ENCODE measurements at regions not wholly inside any gene's neighbourhood (a gene's known extent, or its start where the extent isn't known, plus 50 kb on each side); places are given as distances from the start of the nearest gene placed in this dataset.
"Not testable (repeated sequence)": the region's sequence is repeated elsewhere in the genome, so short reads cannot be mapped to it uniquely, and the experiment has no call there.

DNA sequence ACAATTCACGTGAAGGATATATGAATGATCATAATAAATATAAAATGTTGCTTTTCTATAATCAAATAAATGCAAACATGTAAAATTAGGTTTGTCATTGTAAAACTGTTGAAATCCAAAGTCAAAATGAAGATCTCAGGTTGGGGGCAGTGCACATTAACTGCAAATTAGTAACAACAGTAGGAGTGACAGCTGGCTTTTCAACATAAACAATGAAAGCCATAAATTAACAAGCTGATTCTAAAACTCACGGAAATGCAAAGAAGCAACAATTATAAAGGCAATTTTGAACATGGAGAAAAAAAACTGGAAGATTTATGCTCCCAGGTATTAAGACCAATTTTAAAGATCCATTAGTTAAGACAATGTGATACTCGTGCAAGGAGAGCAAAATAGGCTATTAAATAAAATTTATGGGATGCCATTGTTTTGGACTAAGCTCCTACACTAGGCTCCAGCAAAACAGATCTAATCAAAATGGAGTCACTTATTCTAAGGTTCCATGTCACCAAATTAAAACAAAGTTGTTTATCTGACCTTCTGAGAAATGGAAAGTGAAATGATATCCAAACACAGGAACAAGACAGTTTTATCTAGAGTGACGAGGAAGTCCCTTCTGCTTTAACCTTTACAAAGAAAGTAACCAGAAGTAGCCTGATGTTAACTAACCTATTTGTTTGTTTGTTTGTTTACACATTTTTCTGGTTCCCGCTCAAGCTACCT is 770.8 kb downstream of the EPHA7 start:
- no peak overlapping the region for H3K4me3 ChIP-seq (ENCODE audit: low read length)
- no peaks in the 10 kb centered on the region for H3K36me3 ChIP-seq (ENCODE audit: insufficient read depth, low read length)
- TF ChIP-seq TAF1 (IDR thresholded peaks at IDR 0.05; ENCODE audit: low read depth) = no peak
- no peak for TF ChIP-seq EP300 (conservative IDR thresholded peaks at IDR 0.05; ENCODE audit: poor library complexity, severe bottlenecking)
- no peak for TF ChIP-seq MXI1 (conservative IDR thresholded peaks at IDR 0.05; ENCODE audit: poor library complexity, severe bottlenecking)
- TF ChIP-seq, protein P1, sequence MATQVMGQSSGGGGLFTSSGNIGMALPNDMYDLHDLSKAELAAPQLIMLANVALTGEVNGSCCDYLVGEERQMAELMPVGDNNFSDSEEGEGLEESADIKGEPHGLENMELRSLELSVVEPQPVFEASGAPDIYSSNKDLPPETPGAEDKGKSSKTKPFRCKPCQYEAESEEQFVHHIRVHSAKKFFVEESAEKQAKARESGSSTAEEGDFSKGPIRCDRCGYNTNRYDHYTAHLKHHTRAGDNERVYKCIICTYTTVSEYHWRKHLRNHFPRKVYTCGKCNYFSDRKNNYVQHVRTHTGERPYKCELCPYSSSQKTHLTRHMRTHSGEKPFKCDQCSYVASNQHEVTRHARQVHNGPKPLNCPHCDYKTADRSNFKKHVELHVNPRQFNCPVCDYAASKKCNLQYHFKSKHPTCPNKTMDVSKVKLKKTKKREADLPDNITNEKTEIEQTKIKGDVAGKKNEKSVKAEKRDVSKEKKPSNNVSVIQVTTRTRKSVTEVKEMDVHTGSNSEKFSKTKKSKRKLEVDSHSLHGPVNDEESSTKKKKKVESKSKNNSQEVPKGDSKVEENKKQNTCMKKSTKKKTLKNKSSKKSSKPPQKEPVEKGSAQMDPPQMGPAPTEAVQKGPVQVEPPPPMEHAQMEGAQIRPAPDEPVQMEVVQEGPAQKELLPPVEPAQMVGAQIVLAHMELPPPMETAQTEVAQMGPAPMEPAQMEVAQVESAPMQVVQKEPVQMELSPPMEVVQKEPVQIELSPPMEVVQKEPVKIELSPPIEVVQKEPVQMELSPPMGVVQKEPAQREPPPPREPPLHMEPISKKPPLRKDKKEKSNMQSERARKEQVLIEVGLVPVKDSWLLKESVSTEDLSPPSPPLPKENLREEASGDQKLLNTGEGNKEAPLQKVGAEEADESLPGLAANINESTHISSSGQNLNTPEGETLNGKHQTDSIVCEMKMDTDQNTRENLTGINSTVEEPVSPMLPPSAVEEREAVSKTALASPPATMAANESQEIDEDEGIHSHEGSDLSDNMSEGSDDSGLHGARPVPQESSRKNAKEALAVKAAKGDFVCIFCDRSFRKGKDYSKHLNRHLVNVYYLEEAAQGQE (IDR thresholded peaks at IDR 0.05; ENCODE audit: borderline replicate concordance) = no peak
- TF ChIP-seq EZH2 (IDR thresholded peaks at IDR 0.05; ENCODE audit: borderline replicate concordance, insufficient read depth, low read length, poor library complexity, severe bottlenecking) = no peak
- no peak for TF ChIP-seq POLR2AphosphoS5 (IDR thresholded peaks at IDR 0.05)
- no peaks in the 10 kb centered on the region for H3K9me3 ChIP-seq (ENCODE audit: low read length)
- no peaks in the 10 kb centered on the region for H3F3A ChIP-seq (ENCODE audit: insufficient read depth, low read length, poor library complexity, severe bottlenecking)
- H3K79me2 ChIP-seq (replicated peaks; ENCODE audit: insufficient read depth, low read length) = no peaks in the 10 kb centered on the region
- H3K4me2 ChIP-seq (ENCODE audit: low read length) = no peak overlapping the region
- H3K9ac ChIP-seq (ENCODE audit: low read length) = no peak overlapping the region
- H4K20me1 ChIP-seq (ENCODE audit: insufficient read depth) = no peaks in the 10 kb centered on the region
- H3K27me3 ChIP-seq (ENCODE audit: insufficient read depth, low read depth, low read length) = no peaks in the 10 kb centered on the region
- no peaks in the 10 kb centered on the region for H3K9me2 ChIP-seq (ENCODE audit: insufficient read depth, low read length)
- no peak overlapping the region for H2AFZ ChIP-seq (ENCODE audit: low read depth, low read length)
- H3K27ac ChIP-seq (ENCODE audit: low read length) = no peak overlapping the region

DNA sequence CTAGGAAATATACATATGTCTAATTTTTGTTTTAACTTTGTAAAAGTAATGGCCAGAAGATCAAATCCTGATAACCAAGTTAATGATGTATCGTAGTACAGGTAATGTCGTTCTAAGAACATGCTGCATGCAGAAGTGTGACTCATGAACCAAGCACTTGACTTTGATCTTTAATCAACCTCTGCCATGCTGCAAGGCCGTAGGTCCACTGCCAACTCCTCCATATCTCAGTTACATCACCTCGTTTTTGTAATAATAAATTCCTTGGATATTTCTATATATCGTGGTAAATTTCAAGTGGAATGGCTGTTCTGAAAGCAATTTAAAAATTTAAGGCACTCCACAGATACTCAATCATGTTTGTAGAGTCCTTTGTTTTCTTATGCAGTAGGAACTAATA is 771.7 kb downstream of the EPHA7 start:
- H3F3A ChIP-seq (ENCODE audit: insufficient read depth, low read length, poor library complexity, severe bottlenecking) = no peaks in the 10 kb centered on the region

DNA sequence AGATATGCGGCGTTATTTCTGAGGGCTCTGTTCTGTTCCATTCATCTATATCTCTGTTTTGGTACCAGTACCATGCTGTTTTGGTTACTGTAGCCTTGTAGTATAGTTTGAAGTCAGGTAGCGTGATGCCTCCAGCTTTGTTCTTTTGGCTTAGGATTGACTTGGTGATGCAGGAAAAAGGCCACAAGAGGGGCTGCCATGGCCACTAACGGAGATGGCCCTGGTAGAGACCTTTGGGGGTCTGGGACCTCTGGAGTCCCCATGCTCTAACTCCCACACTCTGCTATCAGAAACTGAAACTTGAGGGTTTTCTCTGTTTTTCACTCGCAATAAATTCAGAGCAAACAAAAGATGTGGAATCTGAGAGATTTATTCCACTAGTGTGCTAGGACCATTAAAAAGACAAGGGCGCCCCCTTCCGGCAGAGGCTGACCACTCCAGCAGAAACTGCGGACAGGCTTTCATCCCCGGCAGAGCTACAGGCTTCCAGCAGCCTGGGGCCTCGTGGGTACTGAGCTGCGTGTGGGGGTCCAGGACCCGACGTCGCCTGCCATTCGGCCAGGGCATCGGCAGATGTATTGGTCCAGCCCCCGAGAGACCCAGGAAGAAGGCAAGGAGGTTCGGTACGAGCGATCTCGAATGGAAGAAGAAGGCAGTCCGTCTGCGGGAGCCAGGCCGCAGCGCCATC is 775.1 kb downstream of the EPHA7 start:
- H3K27me3 ChIP-seq (ENCODE audit: insufficient read depth, low read depth, low read length); H4K20me1 ChIP-seq (ENCODE audit: insufficient read depth); H3K9me3 ChIP-seq (ENCODE audit: low read length); H3K4me3 ChIP-seq (ENCODE audit: low read length); H2AFZ ChIP-seq (ENCODE audit: low read depth, low read length); H3F3A ChIP-seq (ENCODE audit: insufficient read depth, low read length, poor library complexity, severe bottlenecking); H3K4me2 ChIP-seq (ENCODE audit: low read length); H3K9me2 ChIP-seq (ENCODE audit: insufficient read depth, low read length); H3K27ac ChIP-seq (ENCODE audit: low read length); H3K9ac ChIP-seq (ENCODE audit: low read length); H3K36me3 ChIP-seq (ENCODE audit: insufficient read depth, low read length); H3K79me2 ChIP-seq (replicated peaks; ENCODE audit: insufficient read depth, low read length): not testable (repeated sequence)

More for the DNA sequence above, 771.7 kb downstream of the EPHA7 start:
- no peak overlapping the region for H3K4me2 ChIP-seq (ENCODE audit: low read length)
- no peaks in the 10 kb centered on the region for H3K9me3 ChIP-seq (ENCODE audit: low read length)
- no peak overlapping the region for H3K9ac ChIP-seq (ENCODE audit: low read length)
- no peaks in the 10 kb centered on the region for H4K20me1 ChIP-seq (ENCODE audit: insufficient read depth)
- no peaks in the 10 kb centered on the region for H3K79me2 ChIP-seq (replicated peaks; ENCODE audit: insufficient read depth, low read length)
- H3K27me3 ChIP-seq (ENCODE audit: insufficient read depth, low read depth, low read length) = no peaks in the 10 kb centered on the region
- no peak overlapping the region for H2AFZ ChIP-seq (ENCODE audit: low read depth, low read length)
- H3K9me2 ChIP-seq (ENCODE audit: insufficient read depth, low read length) = no peaks in the 10 kb centered on the region
- no peaks in the 10 kb centered on the region for H3K36me3 ChIP-seq (ENCODE audit: insufficient read depth, low read length)
- TF ChIP-seq EP300 (conservative IDR thresholded peaks at IDR 0.05; ENCODE audit: poor library complexity, severe bottlenecking) = no peak
- no peak for TF ChIP-seq TAF1 (IDR thresholded peaks at IDR 0.05; ENCODE audit: low read depth)
- no peak overlapping the region for H3K4me3 ChIP-seq (ENCODE audit: low read length)
- no peak overlapping the region for H3K27ac ChIP-seq (ENCODE audit: low read length)
